ENCODE measurements at regions not wholly inside any gene's neighbourhood (a gene's known extent, or its start where the extent isn't known, plus 50 kb on each side); places are given as distances from the start of the nearest gene placed in this dataset.
A peak's percentile ranks its signal among the peaks of the same experiment; 100 is the strongest.

DNA sequence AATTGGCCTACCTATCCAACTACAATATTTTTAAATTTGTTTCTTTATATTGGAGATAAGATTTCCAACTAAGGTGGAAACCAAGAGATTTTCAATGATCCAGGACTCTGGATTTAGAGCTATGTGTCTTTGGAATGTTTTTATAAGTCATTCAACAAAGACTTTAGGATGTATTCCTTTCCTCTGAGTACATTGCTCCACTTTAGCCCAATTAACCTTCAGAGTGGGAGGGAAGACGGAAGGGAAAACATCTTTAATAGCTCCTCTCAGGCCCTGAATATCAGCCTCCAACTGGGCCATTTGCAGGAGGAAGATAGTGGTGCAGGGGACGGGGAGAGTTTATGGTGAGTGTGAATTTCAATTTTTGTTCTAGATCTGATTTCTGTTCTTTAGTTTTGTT lies 239.2 kb downstream of the PIK3R1 start:
- Histone ChIP-seq H3K4me2 (ENCODE audit: low read length) (no peak overlapping the region), H3K79me2 (ENCODE audit: control insufficient read depth, insufficient read depth, low read length) (no peaks in the 10 kb centered on the region), H3K27me3 (ENCODE audit: insufficient read depth, low read length, poor library complexity) (no peaks in the 10 kb centered on the region), H3K9ac (ENCODE audit: low read length) (no peak overlapping the region), H2BK120ac (ENCODE audit: low read depth, low read length) (no peak overlapping the region), H3K27ac (ENCODE audit: low read depth, low read length) (no peak overlapping the region), H4K5ac (ENCODE audit: low read length) (no peak overlapping the region), H4K8ac (ENCODE audit: low read depth, low read length) (no peak overlapping the region), H3K18ac (ENCODE audit: low read length) (no peak overlapping the region), H3K56ac (ENCODE audit: low read length) (no peak overlapping the region), H3K4ac (ENCODE audit: low read depth, low read length) (no peak overlapping the region), H3K4me3 (ENCODE audit: low read length) (no peak overlapping the region), H3K79me1 (ENCODE audit: low read length) (no peaks in the 10 kb centered on the region), H2BK5ac (ENCODE audit: low read length) (no peak overlapping the region), H3K36me3 (ENCODE audit: control insufficient read depth, insufficient read depth, low read length) (no peaks in the 10 kb centered on the region), H3K23ac (ENCODE audit: low read length) (no peak overlapping the region), H3K4me1 (ENCODE audit: control insufficient read depth, low read depth, low read length) (no peaks in the 10 kb centered on the region), H2BK15ac (replicated peaks; ENCODE audit: low read depth) (no peak overlapping the region), H2AK5ac (ENCODE audit: low read length) (no peak overlapping the region)
- DNase-seq = no peak
- no CpG with 5 or more reads among the region's 2 CpGs for WGBS (ENCODE audit: extremely low coverage, insufficient coverage, low lambda C conversion rate)

DNA sequence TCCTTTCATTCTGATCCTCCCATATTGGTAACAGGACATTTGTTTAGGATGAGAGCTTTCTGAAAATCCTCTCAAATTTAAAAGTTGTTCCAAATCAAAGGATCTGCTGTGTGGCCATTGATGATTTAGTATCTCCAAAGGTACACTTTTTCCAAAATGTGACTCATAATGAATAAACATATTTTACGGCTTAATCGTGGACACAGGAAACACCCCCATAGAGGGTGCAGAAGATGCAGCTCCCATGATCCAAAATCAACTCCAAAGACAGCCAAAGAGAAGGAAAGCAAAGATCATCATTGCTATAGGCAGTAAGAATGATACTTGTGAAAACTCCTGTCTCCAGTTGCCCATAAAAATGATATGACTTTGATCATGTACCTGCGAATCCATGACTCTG lies 239.7 kb downstream of the PIK3R1 start:
- Histone ChIP-seq H2BK5ac (ENCODE audit: low read length) (no peak overlapping the region), H3K36me3 (ENCODE audit: control insufficient read depth, insufficient read depth, low read length) (no peaks in the 10 kb centered on the region), H3K9ac (ENCODE audit: low read length) (no peak overlapping the region), H2AK5ac (ENCODE audit: low read length) (no peak overlapping the region), H3K18ac (ENCODE audit: low read length) (no peak overlapping the region), H3K79me1 (ENCODE audit: low read length) (no peaks in the 10 kb centered on the region), H3K79me2 (ENCODE audit: control insufficient read depth, insufficient read depth, low read length) (no peaks in the 10 kb centered on the region), H3K4me1 (ENCODE audit: control insufficient read depth, low read depth, low read length) (no peaks in the 10 kb centered on the region), H2BK120ac (ENCODE audit: low read depth, low read length) (no peak overlapping the region), H4K8ac (ENCODE audit: low read depth, low read length) (no peak overlapping the region), H3K27me3 (ENCODE audit: insufficient read depth, low read length, poor library complexity) (no peaks in the 10 kb centered on the region), H4K5ac (ENCODE audit: low read length) (no peak overlapping the region), H3K4me3 (ENCODE audit: low read length) (no peak overlapping the region), H3K23ac (ENCODE audit: low read length) (no peak overlapping the region), H3K27ac (ENCODE audit: low read depth, low read length) (no peak overlapping the region), H3K56ac (ENCODE audit: low read length) (no peak overlapping the region), H2BK15ac (replicated peaks; ENCODE audit: low read depth) (no peak overlapping the region), H3K4me2 (ENCODE audit: low read length) (no peak overlapping the region), H3K4ac (ENCODE audit: low read depth, low read length) (no peak overlapping the region)
- DNase-seq = no peak
- WGBS (ENCODE audit: extremely low coverage, insufficient coverage, low lambda C conversion rate) = no CpG with 5 or more reads among the region's 3 CpGs

DNA sequence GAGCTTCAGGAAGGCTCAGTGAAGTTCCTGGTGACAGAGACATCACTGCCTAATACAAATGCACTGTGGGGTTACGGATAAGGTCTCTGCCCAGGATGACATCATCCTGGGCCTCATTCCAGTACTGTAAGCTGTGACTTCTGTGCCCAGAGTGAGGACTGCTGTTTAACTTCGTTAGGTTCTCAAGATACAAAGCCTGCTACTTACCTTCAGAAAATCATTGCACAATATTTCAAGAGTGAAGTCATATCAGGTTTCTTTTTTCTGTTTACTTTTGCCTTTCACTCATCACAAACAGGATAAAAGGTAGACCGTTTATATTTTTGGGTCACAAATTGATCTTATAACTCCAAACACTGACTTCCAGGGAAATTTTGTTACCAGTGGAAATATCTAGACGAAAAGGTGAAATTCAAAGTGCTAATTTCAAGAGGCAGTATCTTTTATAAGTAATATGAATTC lies 241.2 kb downstream of the PIK3R1 start:
- Histone ChIP-seq H3K4me1 (ENCODE audit: control insufficient read depth, low read depth, low read length) (no peaks in the 10 kb centered on the region), H2BK120ac (ENCODE audit: low read depth, low read length) (no peak overlapping the region), H3K36me3 (ENCODE audit: control insufficient read depth, insufficient read depth, low read length) (no peaks in the 10 kb centered on the region), H3K56ac (ENCODE audit: low read length) (no peak overlapping the region), H3K23ac (ENCODE audit: low read length) (no peak overlapping the region), H4K5ac (ENCODE audit: low read length) (no peak overlapping the region), H2AK5ac (ENCODE audit: low read length) (no peak overlapping the region), H4K8ac (ENCODE audit: low read depth, low read length) (no peak overlapping the region), H3K27ac (ENCODE audit: low read depth, low read length) (no peak overlapping the region), H2BK15ac (replicated peaks; ENCODE audit: low read depth) (no peak overlapping the region), H3K27me3 (ENCODE audit: insufficient read depth, low read length, poor library complexity) (no peaks in the 10 kb centered on the region), H3K18ac (ENCODE audit: low read length) (no peak overlapping the region), H3K79me2 (ENCODE audit: control insufficient read depth, insufficient read depth, low read length) (no peaks in the 10 kb centered on the region), H3K4me2 (ENCODE audit: low read length) (no peak overlapping the region), H2BK5ac (ENCODE audit: low read length) (no peak overlapping the region), H3K4ac (ENCODE audit: low read depth, low read length) (no peak overlapping the region), H3K9ac (ENCODE audit: low read length) (no peak overlapping the region), H3K4me3 (ENCODE audit: low read length) (no peak overlapping the region), H3K79me1 (ENCODE audit: low read length) (no peaks in the 10 kb centered on the region)
- peak; percentile 47 for DNase-seq
- no CpG with 5 or more reads among the region's 4 CpGs for WGBS (ENCODE audit: extremely low coverage, insufficient coverage, low lambda C conversion rate)

DNA sequence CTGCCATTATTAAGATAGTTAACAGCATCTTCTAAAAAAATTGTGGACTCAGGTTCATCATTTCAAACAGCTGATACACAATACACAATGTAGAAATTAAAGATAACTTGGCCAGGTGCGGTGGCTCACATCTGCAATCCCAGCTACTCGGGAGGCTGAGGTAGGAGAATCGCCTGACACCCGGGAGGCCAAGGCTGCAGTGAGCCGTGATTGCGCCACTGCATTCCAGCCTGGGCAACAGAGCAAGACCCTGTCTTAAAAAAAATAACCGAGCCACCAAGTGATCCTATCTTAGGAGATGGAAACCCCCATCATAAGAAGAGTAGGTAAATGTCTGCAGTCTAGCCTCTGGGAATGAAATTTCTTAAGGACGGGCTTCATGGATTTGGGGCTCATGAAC lies 241.7 kb downstream of the PIK3R1 start:
- no peak overlapping the region for H3K9ac ChIP-seq (ENCODE audit: low read length)
- no peak overlapping the region for H2AK5ac ChIP-seq (ENCODE audit: low read length)
- no peak overlapping the region for H2BK15ac ChIP-seq (replicated peaks; ENCODE audit: low read depth)
- no peak overlapping the region for H3K4ac ChIP-seq (ENCODE audit: low read depth, low read length)
- H3K27ac ChIP-seq (ENCODE audit: low read depth, low read length) = no peak overlapping the region
- no peak overlapping the region for H3K56ac ChIP-seq (ENCODE audit: low read length)
- no peak overlapping the region for H4K5ac ChIP-seq (ENCODE audit: low read length)
- no peaks in the 10 kb centered on the region for H3K27me3 ChIP-seq (ENCODE audit: insufficient read depth, low read length, poor library complexity)
- WGBS (ENCODE audit: extremely low coverage, insufficient coverage, low lambda C conversion rate) = no CpG with 5 or more reads among the region's 8 CpGs
- no peaks in the 10 kb centered on the region for H3K4me1 ChIP-seq (ENCODE audit: control insufficient read depth, low read depth, low read length)
- H2BK5ac ChIP-seq (ENCODE audit: low read length) = no peak overlapping the region
- no peak overlapping the region for H4K8ac ChIP-seq (ENCODE audit: low read depth, low read length)
- no peak overlapping the region for H2BK120ac ChIP-seq (ENCODE audit: low read depth, low read length)
- H3K4me2 ChIP-seq (ENCODE audit: low read length) = no peak overlapping the region
- H3K23ac ChIP-seq (ENCODE audit: low read length) = no peak overlapping the region
- no peak overlapping the region for H3K18ac ChIP-seq (ENCODE audit: low read length)
- no peaks in the 10 kb centered on the region for H3K79me2 ChIP-seq (ENCODE audit: control insufficient read depth, insufficient read depth, low read length)
- DNase-seq = no peak
- no peak overlapping the region for H3K4me3 ChIP-seq (ENCODE audit: low read length)
- H3K36me3 ChIP-seq (ENCODE audit: control insufficient read depth, insufficient read depth, low read length) = no peaks in the 10 kb centered on the region
- H3K79me1 ChIP-seq (ENCODE audit: low read length) = no peaks in the 10 kb centered on the region

DNA sequence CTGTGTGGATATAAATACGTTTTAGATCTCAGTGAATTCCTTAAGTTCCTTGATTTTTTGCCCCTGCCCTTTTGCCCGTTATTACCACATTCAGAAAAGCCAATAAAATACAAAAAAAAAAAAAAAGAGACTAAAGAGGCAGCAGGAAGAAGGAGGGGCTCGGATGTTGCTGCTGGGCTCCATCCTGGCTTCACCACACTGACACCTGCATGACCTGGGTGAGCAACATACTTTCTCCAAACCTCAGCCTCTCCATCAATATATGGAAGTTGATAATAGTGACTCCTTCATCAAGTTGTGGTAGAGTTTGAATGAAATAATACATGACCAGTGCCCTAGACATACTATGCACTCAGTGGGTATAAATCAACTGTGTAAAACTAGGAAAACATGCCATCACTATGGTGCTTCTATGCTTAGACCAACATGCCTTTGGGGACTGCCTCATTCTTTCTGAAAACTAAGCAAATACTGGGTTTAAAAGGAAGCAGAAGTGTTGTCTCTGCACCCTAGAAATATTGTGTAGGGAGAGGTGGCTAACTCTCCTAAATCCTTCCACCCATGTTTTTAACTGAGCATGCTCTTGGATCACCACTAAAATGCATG lies 243.0 kb downstream of the PIK3R1 start:
- Histone ChIP-seq H3K4me1 (ENCODE audit: control insufficient read depth, low read depth, low read length) (no peaks in the 10 kb centered on the region), H3K79me2 (ENCODE audit: control insufficient read depth, insufficient read depth, low read length) (no peaks in the 10 kb centered on the region), H3K79me1 (ENCODE audit: low read length) (no peaks in the 10 kb centered on the region), H3K23ac (ENCODE audit: low read length) (no peak overlapping the region), H3K9ac (ENCODE audit: low read length) (no peak overlapping the region), H2BK15ac (replicated peaks; ENCODE audit: low read depth) (no peak overlapping the region), H2BK5ac (ENCODE audit: low read length) (no peak overlapping the region), H3K18ac (ENCODE audit: low read length) (no peak overlapping the region), H2AK5ac (ENCODE audit: low read length) (no peak overlapping the region), H3K4me2 (ENCODE audit: low read length) (no peak overlapping the region), H3K4me3 (ENCODE audit: low read length) (no peak overlapping the region), H3K36me3 (ENCODE audit: control insufficient read depth, insufficient read depth, low read length) (no peaks in the 10 kb centered on the region), H3K27ac (ENCODE audit: low read depth, low read length) (no peak overlapping the region), H4K8ac (ENCODE audit: low read depth, low read length) (no peak overlapping the region), H4K5ac (ENCODE audit: low read length) (no peak overlapping the region), H3K56ac (ENCODE audit: low read length) (no peak overlapping the region), H3K27me3 (ENCODE audit: insufficient read depth, low read length, poor library complexity) (no peaks in the 10 kb centered on the region), H3K4ac (ENCODE audit: low read depth, low read length) (no peak overlapping the region), H2BK120ac (ENCODE audit: low read depth, low read length) (no peak overlapping the region)
- WGBS (ENCODE audit: extremely low coverage, insufficient coverage, low lambda C conversion rate) = no CpG with 5 or more reads among the region's 3 CpGs
- no peak for DNase-seq

Data from mesendoderm (in vitro differentiated cells).